ENCODE measurements at regions not wholly inside any gene's neighbourhood (a gene's known extent, or its start where the extent isn't known, plus 50 kb on each side); places are given as distances from the start of the nearest gene placed in this dataset.

DNA sequence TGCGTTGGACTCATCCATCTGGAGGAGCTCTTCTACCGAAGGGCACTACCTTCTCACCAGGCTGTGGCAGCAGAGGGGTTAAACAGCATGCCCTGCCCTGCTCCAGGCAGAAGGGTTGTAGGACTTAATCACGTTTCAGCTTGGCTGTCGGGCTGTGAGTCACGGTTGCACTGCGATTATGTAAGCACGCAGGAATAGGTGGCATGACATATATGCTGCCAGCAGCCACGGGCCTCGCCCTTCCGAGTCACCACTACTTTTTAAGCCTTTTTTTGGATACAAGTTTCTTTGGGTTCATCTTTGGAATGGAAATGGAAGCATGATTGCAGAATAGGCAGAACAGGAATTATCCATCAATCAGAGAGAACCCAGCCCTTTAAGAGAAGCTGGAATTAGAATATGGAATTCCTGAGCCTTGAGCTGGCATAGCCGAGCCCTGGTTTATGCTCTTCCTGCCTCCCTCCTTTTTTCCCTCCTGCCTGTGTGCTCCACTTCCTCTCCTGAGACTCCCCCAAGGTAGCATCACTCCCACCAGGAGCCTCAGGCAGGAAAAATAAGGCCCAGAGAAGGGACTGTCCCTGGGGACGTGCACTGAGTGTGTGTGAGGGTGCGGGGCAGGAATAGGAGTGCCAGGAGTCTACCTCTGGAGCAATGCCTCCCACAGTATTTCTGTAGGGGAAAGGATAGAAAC lies 86.8 kb downstream of the SEMA4F start:
- Histone ChIP-seq H3K9me3 (ENCODE audit: low read depth) (no peaks in the 10 kb centered on the region), H4K20me1 (ENCODE audit: insufficient read depth, poor library complexity, severe bottlenecking) (no peaks in the 10 kb centered on the region), H3K4me2 (peak overlapping the region; percentile 41), H3K4me1 (ENCODE audit: insufficient read depth) (peaks cover 5% of the 10 kb centered on the region), H3K27ac (peak overlapping the region; percentile 73), H3K79me2 (no peaks in the 10 kb centered on the region), H3K9me2 (replicated peaks; ENCODE audit: insufficient read depth) (peaks cover 3% of the 10 kb centered on the region), H3K27me3 (no peaks in the 10 kb centered on the region), H3K36me3 (replicated peaks; ENCODE audit: insufficient read depth, low read depth) (no peaks in the 10 kb centered on the region), H3K4me3 (no peak overlapping the region), H2AFZ (no peak overlapping the region)
- TF ChIP-seq EZH2 (IDR thresholded peaks at IDR 0.05; ENCODE audit: borderline replicate concordance) (no peak), EZH2phosphoT487 (IDR thresholded peaks at IDR 0.05; ENCODE audit: low read depth, severe bottlenecking, unreplicated experiment) (no peak)
- TF ChIP-seq, protein P1, sequence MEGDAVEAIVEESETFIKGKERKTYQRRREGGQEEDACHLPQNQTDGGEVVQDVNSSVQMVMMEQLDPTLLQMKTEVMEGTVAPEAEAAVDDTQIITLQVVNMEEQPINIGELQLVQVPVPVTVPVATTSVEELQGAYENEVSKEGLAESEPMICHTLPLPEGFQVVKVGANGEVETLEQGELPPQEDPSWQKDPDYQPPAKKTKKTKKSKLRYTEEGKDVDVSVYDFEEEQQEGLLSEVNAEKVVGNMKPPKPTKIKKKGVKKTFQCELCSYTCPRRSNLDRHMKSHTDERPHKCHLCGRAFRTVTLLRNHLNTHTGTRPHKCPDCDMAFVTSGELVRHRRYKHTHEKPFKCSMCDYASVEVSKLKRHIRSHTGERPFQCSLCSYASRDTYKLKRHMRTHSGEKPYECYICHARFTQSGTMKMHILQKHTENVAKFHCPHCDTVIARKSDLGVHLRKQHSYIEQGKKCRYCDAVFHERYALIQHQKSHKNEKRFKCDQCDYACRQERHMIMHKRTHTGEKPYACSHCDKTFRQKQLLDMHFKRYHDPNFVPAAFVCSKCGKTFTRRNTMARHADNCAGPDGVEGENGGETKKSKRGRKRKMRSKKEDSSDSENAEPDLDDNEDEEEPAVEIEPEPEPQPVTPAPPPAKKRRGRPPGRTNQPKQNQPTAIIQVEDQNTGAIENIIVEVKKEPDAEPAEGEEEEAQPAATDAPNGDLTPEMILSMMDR (IDR thresholded peaks at IDR 0.05; ENCODE audit: poor library complexity), result no peak
- 34% methylated on average over 13 of the region's 13 CpGs for WGBS (ENCODE audit: low lambda C conversion rate, missing lambda C conversion rate)
- DNase-seq (ENCODE audit: low spot score), result peak; percentile 87

DNA sequence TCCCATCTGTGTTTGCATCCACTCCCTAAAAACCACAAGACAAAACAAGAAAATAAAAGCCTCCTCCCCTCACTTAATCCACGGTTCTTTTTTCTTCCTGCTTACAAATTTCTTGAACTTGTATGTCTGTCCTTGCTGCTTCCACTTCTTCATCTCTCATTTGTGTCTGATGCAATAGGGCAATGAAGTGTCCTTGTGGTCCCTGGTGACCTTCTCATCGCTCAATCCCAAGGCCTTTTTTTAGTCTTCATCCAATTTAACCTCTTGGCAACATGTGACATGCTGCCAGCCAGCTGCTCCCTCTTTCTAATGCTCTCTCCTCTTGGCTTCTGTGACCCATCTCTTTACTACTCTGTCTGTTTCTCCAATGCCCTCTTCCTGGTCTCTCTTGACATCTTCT lies 87.6 kb downstream of the SEMA4F start:
- DNase-seq (ENCODE audit: low spot score), result no peak
- no peaks in the 10 kb centered on the region for H3K27me3 ChIP-seq
- no peak overlapping the region for H2AFZ ChIP-seq
- TF ChIP-seq EZH2 (IDR thresholded peaks at IDR 0.05; ENCODE audit: borderline replicate concordance) (no peak), EZH2phosphoT487 (IDR thresholded peaks at IDR 0.05; ENCODE audit: low read depth, severe bottlenecking, unreplicated experiment) (no peak)
- TF ChIP-seq, protein P1 (IDR thresholded peaks at IDR 0.05; ENCODE audit: poor library complexity), result no peak
- H3K9me2 ChIP-seq (replicated peaks; ENCODE audit: insufficient read depth), result peaks cover 3% of the 10 kb centered on the region
- H3K4me2 ChIP-seq, result no peak overlapping the region
- H3K4me1 ChIP-seq (ENCODE audit: insufficient read depth), result peaks cover 5% of the 10 kb centered on the region
- WGBS (ENCODE audit: low lambda C conversion rate, missing lambda C conversion rate), result 84% methylated on average over 2 of the region's 2 CpGs
- no peaks in the 10 kb centered on the region for H3K9me3 ChIP-seq (ENCODE audit: low read depth)
- H4K20me1 ChIP-seq (ENCODE audit: insufficient read depth, poor library complexity, severe bottlenecking), result no peaks in the 10 kb centered on the region
- H3K79me2 ChIP-seq, result no peaks in the 10 kb centered on the region
- peak overlapping the region; percentile 73 for H3K27ac ChIP-seq
- no peak overlapping the region for H3K4me3 ChIP-seq
- no peaks in the 10 kb centered on the region for H3K36me3 ChIP-seq (replicated peaks; ENCODE audit: insufficient read depth, low read depth)

DNA sequence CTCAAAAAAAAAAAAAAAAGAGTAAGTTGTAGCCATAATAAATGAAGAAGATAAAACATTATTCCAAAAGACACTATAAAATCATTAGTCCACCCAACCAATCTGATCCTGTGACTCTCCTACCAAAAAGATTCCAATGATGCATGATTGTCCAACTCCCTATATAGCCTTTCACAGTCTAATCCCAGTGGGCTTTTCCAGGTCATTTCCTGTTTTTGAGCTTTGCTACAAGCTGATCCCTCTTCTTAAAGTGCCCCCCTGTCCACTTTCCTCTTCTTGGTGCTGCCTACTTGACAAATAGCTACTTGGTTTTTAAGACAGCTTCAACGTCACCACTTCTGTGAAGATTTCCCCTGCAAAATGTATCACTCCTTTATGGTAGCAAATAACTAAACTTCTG lies 88.4 kb downstream of the SEMA4F start:
- Histone ChIP-seq H3K4me3 (no peak overlapping the region), H4K20me1 (ENCODE audit: insufficient read depth, poor library complexity, severe bottlenecking) (no peaks in the 10 kb centered on the region), H3K79me2 (no peaks in the 10 kb centered on the region), H3K36me3 (replicated peaks; ENCODE audit: insufficient read depth, low read depth) (no peaks in the 10 kb centered on the region), H2AFZ (no peak overlapping the region), H3K27me3 (no peaks in the 10 kb centered on the region), H3K4me1 (ENCODE audit: insufficient read depth) (peaks cover 5% of the 10 kb centered on the region), H3K9me3 (ENCODE audit: low read depth) (no peaks in the 10 kb centered on the region), H3K4me2 (no peak overlapping the region), H3K9me2 (replicated peaks; ENCODE audit: insufficient read depth) (peaks cover 3% of the 10 kb centered on the region), H3K27ac (no peak overlapping the region)
- no peak for TF ChIP-seq EZH2 (IDR thresholded peaks at IDR 0.05; ENCODE audit: borderline replicate concordance)
- no peak for TF ChIP-seq EZH2phosphoT487 (IDR thresholded peaks at IDR 0.05; ENCODE audit: low read depth, severe bottlenecking, unreplicated experiment)
- TF ChIP-seq, protein P1 (IDR thresholded peaks at IDR 0.05; ENCODE audit: poor library complexity), result no peak
- WGBS (ENCODE audit: low lambda C conversion rate, missing lambda C conversion rate), result 82% methylated on average over 1 of the region's 1 CpG
- DNase-seq (ENCODE audit: low spot score), result no peak
